GM10266 (cell line): ENCODE measurements at regions not wholly inside any gene's neighbourhood (a gene's known extent, or its start where the extent isn't known, plus 50 kb on each side); places are given as distances from the start of the nearest gene placed in this dataset.

ENCODE experiments used
- DNase-seq: peaks from one replicate; pipeline ENCODE4 v3.0.0; 2012; ENCODE audit errors: extremely low spot score
- CTCF ChIP-seq: IDR thresholded peaks from 2 replicates; pipeline ENCODE4 v1.5.1; 2012; ENCODE audit warnings: mild to moderate bottlenecking, low read depth; ENCODE audit not compliant: control insufficient read depth, insufficient read depth; ENCODE audit errors: missing control alignments

GRCh38 chr5:125196481-125197111 lies 450.2 kb upstream of the ZNF608 start:
- no peak for DNase-seq
- TF ChIP-seq CTCF: no peak

GRCh38 chr5:125197321-125197720 lies 450.9 kb upstream of the ZNF608 start:
- DNase-seq: no peak

GRCh38 chr5:125198270-125198974 lies 452.0 kb upstream of the ZNF608 start:
- TF ChIP-seq CTCF: no peak
- DNase-seq: no peak

More at GRCh38 chr5:125197321-125197720, 450.9 kb upstream of the ZNF608 start:
- no peak for TF ChIP-seq CTCF

- no peak for DNase-seq
- no peak for TF ChIP-seq CTCF
These were observed 452.9 kb upstream of the ZNF608 start for GRCh38 chr5:125199373-125199772.

GRCh38 chr5:125199968-125200865 lies 453.8 kb upstream of the ZNF608 start:
- DNase-seq: no peak

GRCh38 chr5:125200866-125201373 lies 454.5 kb upstream of the ZNF608 start:
- no peak for TF ChIP-seq CTCF
- no peak for DNase-seq

More at GRCh38 chr5:125199968-125200865, 453.8 kb upstream of the ZNF608 start:
- no peak for TF ChIP-seq CTCF
